H1 (cell line): ENCODE measurements at regions not wholly inside any gene's neighbourhood (a gene's known extent, or its start where the extent isn't known, plus 50 kb on each side); places are given as distances from the start of the nearest gene placed in this dataset.
"Not testable (repeated sequence)": the region's sequence is repeated elsewhere in the genome, so short reads cannot be mapped to it uniquely, and the experiment has no call there.

ENCODE experiments used
- EP300 ChIP-seq, 2 experiments: IDR thresholded peaks; 1 replicate in 1 of 2; 2 replicates in 1 of 2; pipeline ENCODE4 v1.6.1; 2011 to 2012; ENCODE audit warnings: low read depth in 2 of 2, low read length in 2 of 2, mild to moderate bottlenecking in 2 of 2, borderline replicate concordance in 1 of 2, inconsistent platforms in 1 of 2, moderate library complexity in 1 of 2
- EZH2 ChIP-seq: fragments of 200-600 bp; sonication (generic); IDR thresholded peaks from 2 replicates; pipeline ENCODE4 v1.7.1; 2012; ENCODE audit warnings: low read depth, mild to moderate bottlenecking, moderate library complexity, low read length, inconsistent platforms; ENCODE audit not compliant: severe bottlenecking
- GABPA ChIP-seq: IDR thresholded peaks from 2 replicates; pipeline ENCODE4 v1.6.1; 2011; ENCODE audit warnings: mild to moderate bottlenecking, low read length, moderate library complexity, borderline replicate concordance; ENCODE audit not compliant: insufficient read depth
- KDM5A ChIP-seq: fragments of 200-600 bp; IDR thresholded peaks from 2 replicates; pipeline ENCODE4 v1.7.1; 2012; ENCODE audit warnings: mild to moderate bottlenecking, low read length, inconsistent platforms, mixed read lengths
- POLR2A ChIP-seq, 2 experiments: IDR thresholded peaks; 1 replicate in 1 of 2; 2 replicates in 1 of 2; pipeline ENCODE4 v1.6.1; 2011; ENCODE audit warnings: low read depth in 2 of 2, low read length in 2 of 2, mild to moderate bottlenecking in 2 of 2; ENCODE audit errors: control extremely low read depth in 1 of 2
- SP4 ChIP-seq: IDR thresholded peaks from 2 replicates; pipeline ENCODE4 v1.6.1; 2012; ENCODE audit warnings: low read length, inconsistent platforms
- TBP ChIP-seq: IDR thresholded peaks from 2 replicates; pipeline ENCODE4 v1.6.1; 2011; ENCODE audit warnings: low read depth, low read length, improper control_type of control experiment
- TF ChIP-seq, protein P1 (sequence below), 3 experiments: IDR thresholded peaks; 1 replicate in 2 of 3; 2 replicates in 1 of 3; pipeline versions ENCODE4 v1.5.1 to v1.6.1; 2011; ENCODE audit warnings: low read length in 3 of 3, mild to moderate bottlenecking in 3 of 3, inconsistent platforms in 2 of 3, low read depth in 1 of 3, moderate library complexity in 1 of 3; ENCODE audit not compliant: insufficient read depth in 1 of 3; ENCODE audit errors: control extremely low read depth in 1 of 3
- TF ChIP-seq, protein P2 (sequence below): fragments of 300-600 bp; sonication (generic); IDR thresholded peaks from 2 replicates; pipeline ENCODE4 v1.7.1; 2012; ENCODE audit warnings: low read length, moderate library complexity, mild to moderate bottlenecking, inconsistent platforms; ENCODE audit not compliant: insufficient replicate concordance

DNA sequence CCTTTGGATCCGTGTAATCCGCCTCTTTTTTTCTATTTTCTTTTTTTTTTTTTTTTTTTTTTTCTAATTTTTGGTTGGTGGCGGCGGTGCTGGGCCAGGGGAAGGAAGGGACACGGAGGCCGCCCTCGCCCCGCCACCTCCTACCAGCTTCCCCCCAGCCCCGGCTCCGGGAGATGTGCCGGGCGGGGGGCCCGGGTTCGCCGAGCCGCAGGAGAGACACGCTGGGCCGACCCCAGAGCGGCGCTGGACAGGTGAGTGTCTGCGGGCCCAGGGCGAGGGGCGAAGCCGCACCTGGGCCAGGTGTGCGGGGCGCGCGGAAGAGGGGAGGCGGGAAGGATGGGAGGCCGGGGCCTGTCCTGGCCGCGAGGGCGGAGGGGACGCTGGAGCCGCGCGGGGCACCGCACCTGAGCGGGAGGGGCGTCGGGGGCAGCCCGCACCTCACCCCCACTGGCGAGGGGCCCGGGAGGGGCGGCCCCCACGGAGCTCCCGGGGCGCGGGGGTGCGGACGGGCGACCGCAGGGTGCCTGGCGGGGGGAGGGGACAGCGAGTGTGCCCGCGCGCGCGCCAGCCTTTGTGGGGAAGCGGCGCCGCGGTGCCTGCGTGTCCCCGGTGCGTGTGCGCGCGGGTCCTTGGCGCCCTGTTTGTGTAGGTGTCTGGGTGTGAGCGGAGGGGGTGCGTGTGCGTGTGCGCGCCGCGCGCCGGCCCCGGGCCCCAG, 114.8 kb downstream of the CRLF3 start:
- TF ChIP-seq KDM5A; EZH2; TBP; EP300 (IDR thresholded peaks at IDR 0.05; ENCODE audit: borderline replicate concordance in 1 of 2, low read depth in 2 of 2, low read length in 2 of 2); POLR2A (IDR thresholded peaks at IDR 0.05; ENCODE audit: control extremely low read depth in 1 of 2, low read depth in 2 of 2, low read length in 2 of 2); GABPA; SP4: not testable (repeated sequence)
- TF ChIP-seq, protein P1, sequence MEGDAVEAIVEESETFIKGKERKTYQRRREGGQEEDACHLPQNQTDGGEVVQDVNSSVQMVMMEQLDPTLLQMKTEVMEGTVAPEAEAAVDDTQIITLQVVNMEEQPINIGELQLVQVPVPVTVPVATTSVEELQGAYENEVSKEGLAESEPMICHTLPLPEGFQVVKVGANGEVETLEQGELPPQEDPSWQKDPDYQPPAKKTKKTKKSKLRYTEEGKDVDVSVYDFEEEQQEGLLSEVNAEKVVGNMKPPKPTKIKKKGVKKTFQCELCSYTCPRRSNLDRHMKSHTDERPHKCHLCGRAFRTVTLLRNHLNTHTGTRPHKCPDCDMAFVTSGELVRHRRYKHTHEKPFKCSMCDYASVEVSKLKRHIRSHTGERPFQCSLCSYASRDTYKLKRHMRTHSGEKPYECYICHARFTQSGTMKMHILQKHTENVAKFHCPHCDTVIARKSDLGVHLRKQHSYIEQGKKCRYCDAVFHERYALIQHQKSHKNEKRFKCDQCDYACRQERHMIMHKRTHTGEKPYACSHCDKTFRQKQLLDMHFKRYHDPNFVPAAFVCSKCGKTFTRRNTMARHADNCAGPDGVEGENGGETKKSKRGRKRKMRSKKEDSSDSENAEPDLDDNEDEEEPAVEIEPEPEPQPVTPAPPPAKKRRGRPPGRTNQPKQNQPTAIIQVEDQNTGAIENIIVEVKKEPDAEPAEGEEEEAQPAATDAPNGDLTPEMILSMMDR (IDR thresholded peaks at IDR 0.05; ENCODE audit: control extremely low read depth in 1 of 3, insufficient read depth in 1 of 3, low read depth in 1 of 3, low read length in 3 of 3) = not testable (repeated sequence)
- TF ChIP-seq, protein P2, sequence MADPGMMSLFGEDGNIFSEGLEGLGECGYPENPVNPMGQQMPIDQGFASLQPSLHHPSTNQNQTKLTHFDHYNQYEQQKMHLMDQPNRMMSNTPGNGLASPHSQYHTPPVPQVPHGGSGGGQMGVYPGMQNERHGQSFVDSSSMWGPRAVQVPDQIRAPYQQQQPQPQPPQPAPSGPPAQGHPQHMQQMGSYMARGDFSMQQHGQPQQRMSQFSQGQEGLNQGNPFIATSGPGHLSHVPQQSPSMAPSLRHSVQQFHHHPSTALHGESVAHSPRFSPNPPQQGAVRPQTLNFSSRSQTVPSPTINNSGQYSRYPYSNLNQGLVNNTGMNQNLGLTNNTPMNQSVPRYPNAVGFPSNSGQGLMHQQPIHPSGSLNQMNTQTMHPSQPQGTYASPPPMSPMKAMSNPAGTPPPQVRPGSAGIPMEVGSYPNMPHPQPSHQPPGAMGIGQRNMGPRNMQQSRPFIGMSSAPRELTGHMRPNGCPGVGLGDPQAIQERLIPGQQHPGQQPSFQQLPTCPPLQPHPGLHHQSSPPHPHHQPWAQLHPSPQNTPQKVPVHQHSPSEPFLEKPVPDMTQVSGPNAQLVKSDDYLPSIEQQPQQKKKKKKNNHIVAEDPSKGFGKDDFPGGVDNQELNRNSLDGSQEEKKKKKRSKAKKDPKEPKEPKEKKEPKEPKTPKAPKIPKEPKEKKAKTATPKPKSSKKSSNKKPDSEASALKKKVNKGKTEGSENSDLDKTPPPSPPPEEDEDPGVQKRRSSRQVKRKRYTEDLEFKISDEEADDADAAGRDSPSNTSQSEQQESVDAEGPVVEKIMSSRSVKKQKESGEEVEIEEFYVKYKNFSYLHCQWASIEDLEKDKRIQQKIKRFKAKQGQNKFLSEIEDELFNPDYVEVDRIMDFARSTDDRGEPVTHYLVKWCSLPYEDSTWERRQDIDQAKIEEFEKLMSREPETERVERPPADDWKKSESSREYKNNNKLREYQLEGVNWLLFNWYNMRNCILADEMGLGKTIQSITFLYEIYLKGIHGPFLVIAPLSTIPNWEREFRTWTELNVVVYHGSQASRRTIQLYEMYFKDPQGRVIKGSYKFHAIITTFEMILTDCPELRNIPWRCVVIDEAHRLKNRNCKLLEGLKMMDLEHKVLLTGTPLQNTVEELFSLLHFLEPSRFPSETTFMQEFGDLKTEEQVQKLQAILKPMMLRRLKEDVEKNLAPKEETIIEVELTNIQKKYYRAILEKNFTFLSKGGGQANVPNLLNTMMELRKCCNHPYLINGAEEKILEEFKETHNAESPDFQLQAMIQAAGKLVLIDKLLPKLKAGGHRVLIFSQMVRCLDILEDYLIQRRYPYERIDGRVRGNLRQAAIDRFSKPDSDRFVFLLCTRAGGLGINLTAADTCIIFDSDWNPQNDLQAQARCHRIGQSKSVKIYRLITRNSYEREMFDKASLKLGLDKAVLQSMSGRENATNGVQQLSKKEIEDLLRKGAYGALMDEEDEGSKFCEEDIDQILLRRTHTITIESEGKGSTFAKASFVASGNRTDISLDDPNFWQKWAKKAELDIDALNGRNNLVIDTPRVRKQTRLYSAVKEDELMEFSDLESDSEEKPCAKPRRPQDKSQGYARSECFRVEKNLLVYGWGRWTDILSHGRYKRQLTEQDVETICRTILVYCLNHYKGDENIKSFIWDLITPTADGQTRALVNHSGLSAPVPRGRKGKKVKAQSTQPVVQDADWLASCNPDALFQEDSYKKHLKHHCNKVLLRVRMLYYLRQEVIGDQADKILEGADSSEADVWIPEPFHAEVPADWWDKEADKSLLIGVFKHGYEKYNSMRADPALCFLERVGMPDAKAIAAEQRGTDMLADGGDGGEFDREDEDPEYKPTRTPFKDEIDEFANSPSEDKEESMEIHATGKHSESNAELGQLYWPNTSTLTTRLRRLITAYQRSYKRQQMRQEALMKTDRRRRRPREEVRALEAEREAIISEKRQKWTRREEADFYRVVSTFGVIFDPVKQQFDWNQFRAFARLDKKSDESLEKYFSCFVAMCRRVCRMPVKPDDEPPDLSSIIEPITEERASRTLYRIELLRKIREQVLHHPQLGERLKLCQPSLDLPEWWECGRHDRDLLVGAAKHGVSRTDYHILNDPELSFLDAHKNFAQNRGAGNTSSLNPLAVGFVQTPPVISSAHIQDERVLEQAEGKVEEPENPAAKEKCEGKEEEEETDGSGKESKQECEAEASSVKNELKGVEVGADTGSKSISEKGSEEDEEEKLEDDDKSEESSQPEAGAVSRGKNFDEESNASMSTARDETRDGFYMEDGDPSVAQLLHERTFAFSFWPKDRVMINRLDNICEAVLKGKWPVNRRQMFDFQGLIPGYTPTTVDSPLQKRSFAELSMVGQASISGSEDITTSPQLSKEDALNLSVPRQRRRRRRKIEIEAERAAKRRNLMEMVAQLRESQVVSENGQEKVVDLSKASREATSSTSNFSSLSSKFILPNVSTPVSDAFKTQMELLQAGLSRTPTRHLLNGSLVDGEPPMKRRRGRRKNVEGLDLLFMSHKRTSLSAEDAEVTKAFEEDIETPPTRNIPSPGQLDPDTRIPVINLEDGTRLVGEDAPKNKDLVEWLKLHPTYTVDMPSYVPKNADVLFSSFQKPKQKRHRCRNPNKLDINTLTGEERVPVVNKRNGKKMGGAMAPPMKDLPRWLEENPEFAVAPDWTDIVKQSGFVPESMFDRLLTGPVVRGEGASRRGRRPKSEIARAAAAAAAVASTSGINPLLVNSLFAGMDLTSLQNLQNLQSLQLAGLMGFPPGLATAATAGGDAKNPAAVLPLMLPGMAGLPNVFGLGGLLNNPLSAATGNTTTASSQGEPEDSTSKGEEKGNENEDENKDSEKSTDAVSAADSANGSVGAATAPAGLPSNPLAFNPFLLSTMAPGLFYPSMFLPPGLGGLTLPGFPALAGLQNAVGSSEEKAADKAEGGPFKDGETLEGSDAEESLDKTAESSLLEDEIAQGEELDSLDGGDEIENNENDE = not testable (repeated sequence)
